Gastrocnemius medialis (tissue), 4 donors: ENCODE measurements at regions not wholly inside any gene's neighbourhood (a gene's known extent, or its start where the extent isn't known, plus 50 kb on each side); places are given as distances from the start of the nearest gene placed in this dataset.

Experiments
- ATAC-seq, 2 donors: fragments of 150-250 bp; one replicate each; pipeline ENCODE4 v1.9.1; 2016
- DNase-seq, 2 donors: peaks; one replicate each; pipeline ENCODE4 v3.0.0-alpha.2; 2019
- H3K27ac ChIP-seq, 4 donors: fragments of 200-600 bp; sonication (generic); 1 replicate in 1 of 4; 2 replicates in 3 of 4; pipeline ENCODE4 v1.5.1; 2016 to 2018; ENCODE audit warnings: mild to moderate bottlenecking in 2 of 4, moderate library complexity in 1 of 4
- H3K27me3 ChIP-seq, 3 donors: fragments of 200-600 bp; sonication (generic) in 2 of 3; 1 replicate in 1 of 3; 2 replicates in 2 of 3; pipeline versions ENCODE4 v1.5.1 to v1.6.0; 2016 to 2019; ENCODE audit warnings: mild to moderate bottlenecking in 1 of 3, moderate library complexity in 1 of 3
- H3K36me3 ChIP-seq, 2 donors: fragments of 200-600 bp; sonication (generic) in 1 of 2; one replicate each; pipeline ENCODE4 v1.5.1; 2017 to 2018
- H3K4me1 ChIP-seq, 2 donors: fragments of 200-600 bp; sonication (generic) in 1 of 2; one replicate each; pipeline ENCODE4 v1.5.1; 2016 to 2017; ENCODE audit warnings: mild to moderate bottlenecking in 2 of 2
- H3K4me3 ChIP-seq, 4 donors: fragments of 200-600 bp; sonication (generic) in 3 of 4; 1 replicate in 1 of 4; 2 replicates in 3 of 4; pipeline ENCODE4 v1.5.1; 2016 to 2019; ENCODE audit warnings: mild to moderate bottlenecking in 2 of 4
- H3K9me3 ChIP-seq, 3 donors: fragments of 200-600 bp; sonication (generic) in 2 of 3; 1 replicate in 1 of 3; 2 replicates in 2 of 3; pipeline ENCODE4 v1.5.1; 2016 to 2019
- CTCF ChIP-seq, 5 experiments: fragments of 450-650 bp in 3 of 5; fragments of 200-600 bp in 2 of 5; sonication (generic) in 2 of 5; IDR thresholded peaks in 4 of 5; conservative IDR thresholded peaks in 1 of 5; 1 replicate in 4 of 5; 2 replicates in 1 of 5; pipeline ENCODE4 v1.5.1; 2016 to 2019; ENCODE audit warnings: antibody characterized with exemption in 5 of 5, mild to moderate bottlenecking in 3 of 5, moderate library complexity in 3 of 5
- POLR2A ChIP-seq, 2 donors: fragments of 450-650 bp; IDR thresholded peaks; one replicate each; pipeline ENCODE4 v1.6.1; 2017; ENCODE audit warnings: antibody characterized with exemption in 2 of 2, mild to moderate bottlenecking in 2 of 2, moderate library complexity in 2 of 2
- in situ Hi-C, 4 donors: fragments of 200-750 bp; cut with MboI; loops; one replicate each; pipeline versions ENCODE4 v1.15.0 to v1.8.0; 2017; ENCODE audit warnings: low sequenced_read_pairs in 4 of 4
- intact Hi-C: fragments of 100-400 bp; cut with DNase I; formaldehyde crosslinking; loops from one replicate; pipeline ENCODE4 v1.15.1; 2023; ENCODE audit warnings: low total_unique reads

DNA sequence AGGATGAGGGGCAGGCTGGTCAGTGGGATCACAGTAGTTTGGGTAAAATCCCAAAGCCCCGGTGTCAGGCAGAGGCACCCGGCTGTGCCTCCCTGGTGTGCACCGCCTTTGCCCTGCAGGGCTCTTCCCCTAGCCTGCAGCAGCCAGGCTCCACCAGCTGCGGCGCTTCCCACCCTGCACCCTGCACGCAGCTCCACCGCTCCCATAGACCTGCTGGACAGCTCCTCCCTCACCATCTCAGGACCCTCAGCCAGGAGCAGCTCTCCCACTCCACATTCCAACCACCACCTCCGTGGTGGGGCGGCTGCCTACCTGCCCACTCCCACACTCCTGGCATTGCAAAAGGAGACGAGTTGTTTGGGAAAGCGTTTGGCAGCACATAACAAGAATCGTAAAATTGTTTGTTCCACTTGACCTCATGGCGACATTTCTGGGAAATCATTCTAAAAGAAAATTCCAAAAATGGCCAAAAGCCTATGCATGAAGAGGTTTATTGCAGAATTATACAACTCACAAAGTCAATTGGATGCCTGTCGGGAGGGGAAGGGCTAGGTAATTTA lies 287.4 kb upstream of the HDAC4 start:
- TF ChIP-seq CTCF (IDR thresholded peaks at IDR 0.05 in 4 of 5, conservative IDR thresholded peaks at IDR 0.05 in 1 of 5) (peak in 1 of 5 experiments; percentile 50), POLR2A (IDR thresholded peaks at IDR 0.05) (no peak)
- Histone ChIP-seq H3K27me3 (no peaks in the 10 kb centered on the region), H3K4me3 (no peak overlapping the region), H3K27ac (no peak overlapping the region), H3K36me3 (no peaks in the 10 kb centered on the region), H3K9me3 (no peaks in the 10 kb centered on the region), H3K4me1 (peaks cover 30 to 35% of the 10 kb centered on the region in 2 donors)
- ATAC-seq (no peak), DNase-seq (no peak)
- intact Hi-C loops, result no loop called here
- in situ Hi-C loops, result no loop called here

DNA sequence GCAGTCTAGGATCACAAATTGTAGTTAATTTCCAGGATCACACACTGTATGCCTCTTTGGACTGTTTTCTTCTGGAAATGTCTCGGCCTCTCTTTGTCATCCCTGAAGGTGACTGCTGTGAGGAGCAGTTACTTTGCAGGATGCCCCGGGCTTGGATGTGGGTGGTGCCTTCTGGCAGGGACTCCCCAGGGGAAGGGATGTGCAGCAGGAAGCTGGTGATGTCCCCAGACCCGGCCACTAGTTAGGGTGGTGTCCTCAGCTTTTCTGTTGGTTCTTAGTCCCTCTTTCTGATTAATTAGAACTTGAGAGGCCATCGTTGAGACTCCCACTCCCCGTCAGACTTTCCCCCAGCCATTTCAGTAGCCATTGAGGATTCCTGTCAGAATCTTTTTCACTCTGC lies 286.6 kb upstream of the HDAC4 start:
- H3K4me1 ChIP-seq, result peaks cover 23 to 27% of the 10 kb centered on the region in 2 donors
- TF ChIP-seq CTCF (IDR thresholded peaks at IDR 0.05 in 4 of 5, conservative IDR thresholded peaks at IDR 0.05 in 1 of 5), result no peak
- no peak for TF ChIP-seq POLR2A (IDR thresholded peaks at IDR 0.05)
- DNase-seq (no peak), ATAC-seq (no peak)
- H3K4me3 ChIP-seq, result no peak overlapping the region
- in situ Hi-C loops, result no loop called here
- H3K27me3 ChIP-seq, result no peaks in the 10 kb centered on the region
- no peaks in the 10 kb centered on the region for H3K9me3 ChIP-seq
- H3K36me3 ChIP-seq, result no peaks in the 10 kb centered on the region
- no peak overlapping the region for H3K27ac ChIP-seq
- intact Hi-C loops, result no loop called here

- no peak overlapping the region for H3K4me3 ChIP-seq
- no peak for ATAC-seq
- in situ Hi-C loops, result no loop called here
- TF ChIP-seq POLR2A (IDR thresholded peaks at IDR 0.05), result no peak
- TF ChIP-seq CTCF (IDR thresholded peaks at IDR 0.05 in 4 of 5, conservative IDR thresholded peaks at IDR 0.05 in 1 of 5), result no peak
- H3K36me3 ChIP-seq, result no peaks in the 10 kb centered on the region
- no peaks in the 10 kb centered on the region for H3K27me3 ChIP-seq
- no peaks in the 10 kb centered on the region for H3K9me3 ChIP-seq
- peaks cover 9 to 15% of the 10 kb centered on the region in 2 donors for H3K4me1 ChIP-seq
- no peak overlapping the region for H3K27ac ChIP-seq
- intact Hi-C loops, result no loop called here
- DNase-seq, result no peak
Observed at GRCh38 chr2:239685965-239686364, 285.1 kb upstream of the HDAC4 start.

GRCh38 chr2:239685556-239685955 lies 284.7 kb upstream of the HDAC4 start:
- no peak for TF ChIP-seq POLR2A (IDR thresholded peaks at IDR 0.05)
- no peak for TF ChIP-seq CTCF (IDR thresholded peaks at IDR 0.05 in 4 of 5, conservative IDR thresholded peaks at IDR 0.05 in 1 of 5)
- Histone ChIP-seq H3K27ac (no peak overlapping the region), H3K27me3 (no peaks in the 10 kb centered on the region), H3K36me3 (no peaks in the 10 kb centered on the region), H3K9me3 (no peaks in the 10 kb centered on the region), H3K4me3 (no peak overlapping the region), H3K4me1 (peaks cover 6 to 12% of the 10 kb centered on the region in 2 donors)
- ATAC-seq (no peak), DNase-seq (no peak)
- in situ Hi-C loops, result no loop called here
- intact Hi-C loops, result no loop called here

- no peak overlapping the region for H3K4me3 ChIP-seq
- in situ Hi-C loops, result no loop called here
- no peaks in the 10 kb centered on the region for H3K36me3 ChIP-seq
- H3K9me3 ChIP-seq, result no peaks in the 10 kb centered on the region
- intact Hi-C loops, result no loop called here
- H3K27me3 ChIP-seq, result no peaks in the 10 kb centered on the region
- DNase-seq (no peak), ATAC-seq (no peak)
- peaks cover 1 to 7% of the 10 kb centered on the region in 2 donors for H3K4me1 ChIP-seq
- H3K27ac ChIP-seq, result no peak overlapping the region
- no peak for TF ChIP-seq CTCF (IDR thresholded peaks at IDR 0.05 in 4 of 5, conservative IDR thresholded peaks at IDR 0.05 in 1 of 5)
- no peak for TF ChIP-seq POLR2A (IDR thresholded peaks at IDR 0.05)
Observed at GRCh38 chr2:239684996-239685395, 284.2 kb upstream of the HDAC4 start.
